ENCODE measurements at regions not wholly inside any gene's neighbourhood (a gene's known extent, or its start where the extent isn't known, plus 50 kb on each side); places are given as distances from the start of the nearest gene placed in this dataset.

- no peak for TF ChIP-seq REST (IDR thresholded peaks at IDR 0.05; ENCODE audit: low read depth)
- TF ChIP-seq SP1 (IDR thresholded peaks at IDR 0.05; ENCODE audit: low read depth) = no peak
- no peak for TF ChIP-seq ZFX (IDR thresholded peaks at IDR 0.05)
- no peak for TF ChIP-seq RAD21 (IDR thresholded peaks at IDR 0.05; ENCODE audit: low read depth)
- no peak for TF ChIP-seq EZH2phosphoT487 (IDR thresholded peaks at IDR 0.05; ENCODE audit: borderline replicate concordance)
- TF ChIP-seq POLR2AphosphoS5 (IDR thresholded peaks at IDR 0.05; ENCODE audit: low read depth, low read length) = no peak
- TF ChIP-seq ZNF274 (IDR thresholded peaks at IDR 0.05; ENCODE audit: low read depth, low read length) = no peak
- no peak for TF ChIP-seq CTCF (IDR thresholded peaks at IDR 0.05 in 2 of 3, conservative IDR thresholded peaks at IDR 0.05 in 1 of 3; ENCODE audit: borderline replicate concordance in 1 of 3, insufficient read depth in 1 of 3, low read depth in 2 of 3, low read length in 2 of 3)
- TF ChIP-seq EZH2 (IDR thresholded peaks at IDR 0.05) = no peak
- TF ChIP-seq ATF3 (IDR thresholded peaks at IDR 0.05) = no peak
- TF ChIP-seq CEBPB (IDR thresholded peaks at IDR 0.05; ENCODE audit: low read depth) = no peak
Observed at GRCh38 chr18:1581581-1581980, 676.9 kb downstream of the ADCYAP1 start.
